Tongue (tissue), 1 donor: ENCODE measurements at regions not wholly inside any gene's neighbourhood (a gene's known extent, or its start where the extent isn't known, plus 50 kb on each side); places are given as distances from the start of the nearest gene placed in this dataset.
"Not testable (repeated sequence)": the region's sequence is repeated elsewhere in the genome, so short reads cannot be mapped to it uniquely, and the experiment has no call there.

ENCODE experiments used
- DNase-seq: peaks from one replicate; pipeline ENCODE4 v3.0.0-alpha.2; 2015

DNA sequence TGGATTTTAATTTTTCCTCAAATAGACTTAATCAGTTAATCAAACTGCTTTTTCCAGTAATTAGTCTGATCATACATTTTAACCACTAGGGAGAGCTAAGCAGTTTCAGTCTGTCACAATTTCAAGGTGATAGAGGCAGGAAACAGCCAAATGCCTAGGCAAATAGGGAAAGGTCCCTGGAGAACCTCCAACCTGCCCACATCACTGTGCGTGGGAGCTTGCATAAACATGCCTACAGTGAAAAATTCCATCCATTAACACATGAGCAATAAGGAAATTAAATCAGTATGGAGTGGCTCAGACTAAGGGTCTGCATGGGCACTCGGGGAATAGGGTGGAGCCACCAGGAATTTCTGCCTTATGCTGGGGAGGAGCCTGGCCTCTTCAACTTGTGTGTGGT is 74.6 kb downstream of the AASDHPPT start:
- DNase-seq, result no peak

GRCh38 chr11:106152824-106153223 is 75.4 kb downstream of the AASDHPPT start:
- no peak for DNase-seq

DNA sequence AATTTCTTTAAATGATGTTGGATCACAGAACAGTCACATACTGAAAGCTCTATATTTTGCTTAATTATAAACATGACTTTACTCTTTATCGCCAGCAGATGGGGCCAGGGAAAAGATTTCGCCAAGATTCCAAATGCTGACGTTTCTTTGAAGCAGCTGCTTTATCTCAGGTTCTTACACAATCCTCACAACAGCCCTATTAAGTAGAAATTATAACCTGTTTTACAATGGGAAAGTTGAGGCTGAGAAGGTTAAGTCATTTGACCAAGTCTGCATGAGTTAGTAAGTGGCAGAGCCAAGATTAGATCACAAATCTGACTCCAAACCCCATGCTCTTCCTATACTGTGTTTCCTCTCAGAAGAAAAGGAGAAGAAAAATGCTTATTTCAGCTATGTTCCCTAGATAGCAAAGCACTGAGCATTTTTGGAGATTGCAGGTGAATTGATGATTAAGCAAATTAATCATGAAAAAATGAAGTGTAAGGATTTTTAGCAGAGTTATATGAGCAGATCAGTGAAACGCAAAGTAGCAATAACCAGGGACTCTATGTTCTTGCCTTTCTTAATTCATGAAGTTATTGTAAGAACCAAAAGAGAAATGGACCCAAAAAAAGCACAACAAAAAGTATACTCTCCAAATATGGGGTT is 79.0 kb downstream of the AASDHPPT start:
- DNase-seq, result peak; percentile 80

DNA sequence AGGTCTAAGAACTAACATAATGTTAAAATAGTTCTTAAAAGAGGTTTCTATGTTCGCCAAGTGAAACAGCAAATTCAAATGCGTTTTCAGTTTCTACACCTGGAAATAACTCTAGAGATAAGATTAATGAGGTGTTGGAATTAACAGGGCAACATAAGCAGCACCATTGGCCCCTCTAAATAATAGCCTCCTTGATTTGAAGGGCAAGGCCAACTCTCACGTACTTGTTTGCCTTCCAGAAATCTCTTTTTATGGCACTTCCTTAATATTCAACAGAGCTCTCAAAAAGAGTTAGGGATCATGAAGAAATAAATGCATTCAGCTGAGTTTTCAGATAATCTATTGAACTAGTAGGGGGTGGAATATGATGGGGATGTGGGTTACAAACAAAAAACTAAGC is 80.9 kb downstream of the AASDHPPT start:
- no peak for DNase-seq

- DNase-seq, result peak; percentile 61
Measured at GRCh38 chr11:106159836-106160235, 82.4 kb downstream of the AASDHPPT start.

DNA sequence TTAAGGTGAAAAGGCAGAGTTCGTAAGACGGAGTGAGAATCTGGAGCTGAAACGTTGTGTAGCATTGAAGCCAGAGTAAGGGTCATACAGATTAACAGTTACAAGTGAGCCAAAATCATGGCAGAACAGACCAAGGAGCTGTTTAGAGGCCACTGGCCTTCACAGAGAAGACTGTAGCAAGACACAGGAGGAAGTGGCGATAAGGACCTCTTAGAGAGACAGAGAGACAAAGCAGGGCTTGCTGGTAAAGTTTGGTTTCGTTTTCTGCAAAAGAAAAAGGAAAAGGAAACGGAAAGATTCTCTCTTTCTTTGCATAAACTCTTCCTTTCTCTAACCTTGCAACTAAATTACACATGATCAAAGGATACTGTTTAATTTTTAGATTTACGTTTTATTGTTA is 83.0 kb downstream of the AASDHPPT start:
- DNase-seq, result no peak

DNA sequence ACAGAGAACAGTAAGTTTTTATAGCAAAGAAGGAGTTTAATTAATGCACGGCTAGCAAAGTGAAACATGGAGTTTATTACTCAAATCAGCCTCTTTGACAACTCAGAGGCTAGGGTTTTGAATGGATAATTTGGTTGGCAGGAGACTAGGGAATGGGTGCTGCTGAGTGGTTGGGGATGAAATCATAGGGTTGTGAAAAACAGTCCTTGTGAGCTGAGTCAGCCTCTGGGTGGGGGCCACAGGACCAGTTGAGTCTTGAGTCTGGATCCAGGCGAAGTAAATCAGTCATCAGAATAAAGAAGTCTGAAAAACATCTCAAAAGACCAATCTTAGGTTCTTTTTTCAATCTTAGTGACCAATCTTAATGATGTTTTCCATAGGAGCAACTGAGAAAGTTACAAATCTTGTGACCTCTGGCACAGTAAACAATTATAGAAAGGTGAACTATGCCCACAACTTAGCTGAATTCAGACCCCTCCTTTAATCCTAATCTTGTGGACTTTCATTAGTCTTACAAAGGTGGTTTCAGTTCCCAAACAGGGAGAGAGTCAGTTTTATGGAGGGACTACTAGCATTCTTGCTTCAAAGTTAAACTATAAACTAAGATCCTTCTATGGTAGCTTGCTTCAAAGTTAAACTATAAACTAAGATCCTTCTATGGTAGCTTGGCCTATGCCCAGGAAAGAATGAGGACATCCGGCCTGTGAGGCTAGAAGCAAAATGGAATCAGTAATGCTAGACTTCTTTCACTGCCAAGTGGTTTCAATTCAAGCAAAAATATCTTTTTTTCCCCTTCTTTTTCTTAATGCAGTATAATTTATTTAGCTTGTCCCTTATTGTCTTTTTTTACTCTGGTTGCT is 84.5 kb downstream of the AASDHPPT start:
- peak; percentile 71 for DNase-seq

- DNase-seq, result no peak
Measured at GRCh38 chr11:106167085-106167484, 89.6 kb downstream of the AASDHPPT start.

- peak; percentile 85 for DNase-seq
Measured at GRCh38 chr11:106172386-106172991, 95.0 kb downstream of the AASDHPPT start.

- DNase-seq, result no peak
Measured at GRCh38 chr11:106173291-106173690, 95.8 kb downstream of the AASDHPPT start.

DNA sequence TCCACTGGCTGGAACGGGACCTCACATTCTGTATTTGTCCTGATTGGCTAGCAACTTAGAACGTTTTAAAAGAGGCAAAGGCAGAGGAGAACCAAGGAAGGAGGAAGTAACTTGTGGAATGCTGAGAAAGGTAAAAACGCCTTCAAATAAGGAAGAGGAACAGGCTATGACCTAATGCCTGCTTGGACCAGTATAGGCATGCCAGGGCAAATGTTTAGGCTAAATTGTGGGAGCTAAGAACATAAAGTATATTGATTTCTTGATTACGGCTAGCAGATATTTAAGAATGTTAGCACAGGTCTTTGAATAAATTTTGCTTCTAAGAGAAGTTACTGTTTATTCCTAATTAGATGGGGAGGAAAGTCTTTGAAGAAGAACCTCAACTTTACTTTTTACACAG is 96.5 kb downstream of the AASDHPPT start:
- DNase-seq, result not testable (repeated sequence)

- DNase-seq, result no peak
Measured at GRCh38 chr11:106176817-106177216, 99.4 kb downstream of the AASDHPPT start.

GRCh38 chr11:106177311-106177710 is 99.8 kb downstream of the AASDHPPT start:
- no peak for DNase-seq

GRCh38 chr11:106178361-106178760 is 100.9 kb downstream of the AASDHPPT start:
- DNase-seq, result no peak

DNA sequence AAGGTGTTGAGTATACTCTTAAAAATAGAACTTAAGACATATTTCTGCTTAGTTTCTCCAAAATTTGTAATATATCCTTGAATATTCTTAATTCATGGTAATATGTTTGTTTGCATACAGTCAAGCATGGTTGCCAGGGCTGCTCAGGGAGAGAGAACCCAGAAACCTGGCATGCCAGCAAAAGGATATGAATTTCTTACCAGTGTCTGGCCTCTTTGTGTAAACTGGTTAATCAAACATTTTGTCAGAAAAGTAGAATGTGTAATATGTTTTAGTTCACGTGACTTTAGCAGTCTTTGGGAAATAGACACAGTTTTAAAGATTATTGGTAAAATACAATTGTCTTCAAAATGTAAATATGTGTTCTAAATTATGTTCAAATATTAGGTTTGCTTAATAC is 101.6 kb downstream of the AASDHPPT start:
- DNase-seq, result peak; percentile 32

GRCh38 chr11:106186630-106187029 is 109.2 kb downstream of the AASDHPPT start:
- DNase-seq, result no peak

DNA sequence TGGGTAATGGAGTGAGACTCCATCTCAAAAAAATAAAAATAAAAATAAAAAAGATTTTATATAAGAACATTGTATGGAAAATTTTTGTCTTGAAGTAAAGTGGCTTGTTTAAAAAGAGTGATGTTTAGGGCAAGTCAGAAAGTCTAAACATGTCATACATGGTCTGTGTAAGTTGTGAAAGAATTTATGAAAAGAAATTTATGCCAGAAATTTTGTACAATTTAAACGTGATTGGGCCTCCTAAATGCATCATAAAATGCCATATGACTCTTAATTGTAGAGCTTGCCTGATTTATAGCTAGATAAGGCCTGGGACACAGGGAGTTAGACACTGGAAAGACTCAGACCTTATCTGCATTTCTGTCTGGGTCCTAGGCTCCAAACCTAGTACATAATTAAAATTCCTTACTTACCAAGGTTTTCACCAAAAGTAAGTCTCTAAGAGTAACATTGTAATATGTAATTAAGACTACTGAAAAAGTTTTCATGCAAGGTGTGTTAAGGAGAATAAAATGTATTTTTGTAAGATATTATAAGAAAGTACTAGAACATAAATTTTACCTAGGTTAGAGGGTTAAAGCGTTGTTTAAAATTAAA is 110.5 kb downstream of the AASDHPPT start:
- DNase-seq, result no peak

- no peak for DNase-seq
Measured at GRCh38 chr11:106193956-106194355, 116.5 kb downstream of the AASDHPPT start.

DNA sequence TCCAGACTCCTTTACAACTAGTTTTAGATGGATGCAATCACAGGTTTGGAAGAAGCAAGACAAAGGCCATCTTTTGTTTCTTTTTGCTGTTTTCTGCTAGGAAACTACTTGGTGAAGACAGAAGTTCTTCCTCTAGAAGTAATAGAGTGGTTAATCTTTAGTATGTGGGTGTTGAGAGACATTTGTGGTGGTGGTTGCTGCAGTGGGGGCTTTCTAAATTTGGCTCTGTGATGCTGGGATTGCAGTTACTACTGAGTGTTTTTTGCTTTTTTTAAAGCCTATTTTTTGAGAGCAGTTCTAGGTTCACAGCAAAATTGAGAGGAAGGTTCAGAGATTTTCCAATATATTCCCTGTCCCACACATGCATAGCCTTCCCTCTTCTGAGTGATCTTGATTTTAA is 120.0 kb downstream of the AASDHPPT start:
- DNase-seq, result no peak

DNA sequence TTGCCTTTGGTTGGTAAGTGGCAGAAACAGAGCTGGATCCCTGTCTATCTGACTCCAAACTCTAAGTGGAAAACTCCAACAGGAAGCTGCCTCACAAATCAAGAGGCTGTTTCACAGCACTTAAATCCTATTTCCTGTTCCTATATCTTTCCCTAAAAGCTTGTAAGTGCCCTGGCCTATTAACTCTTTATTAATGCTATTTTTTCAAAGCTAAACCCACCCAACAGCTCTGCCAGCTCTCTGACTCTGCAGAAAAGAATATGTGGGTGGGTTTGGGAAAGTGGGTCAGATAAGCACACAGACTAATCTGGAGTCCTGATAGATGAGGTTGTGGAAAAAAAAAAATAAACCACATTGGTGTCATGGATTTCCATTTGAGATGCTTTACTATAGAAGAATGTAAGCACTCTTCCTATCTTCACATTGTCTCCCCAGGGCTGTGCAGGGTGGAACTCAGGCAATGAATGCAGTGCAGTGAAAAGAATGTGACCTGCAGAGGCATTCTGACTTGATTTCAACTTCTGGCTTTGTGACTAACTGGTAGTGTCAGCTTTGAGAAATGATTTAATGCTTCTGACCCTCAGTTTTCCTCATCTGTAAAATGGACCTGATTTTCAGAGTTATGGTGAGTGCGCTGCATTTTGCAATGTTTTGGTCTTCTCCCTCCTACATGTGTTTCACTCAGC is 125.6 kb downstream of the AASDHPPT start:
- DNase-seq, result no peak

- no peak for DNase-seq
Measured at GRCh38 chr11:106208760-106209159, 131.3 kb downstream of the AASDHPPT start.

GRCh38 chr11:106212081-106212480 is 134.6 kb downstream of the AASDHPPT start:
- DNase-seq, result no peak
